Thoracic aorta (tissue), 2 donors: ENCODE measurements at regions not wholly inside any gene's neighbourhood (a gene's known extent, or its start where the extent isn't known, plus 50 kb on each side); places are given as distances from the start of the nearest gene placed in this dataset.

ENCODE experiments used
- ATAC-seq: fragments of 150-250 bp; one replicate; pipeline ENCODE4 v1.8.0; 2017; ENCODE audit warnings: low read depth; ENCODE audit not compliant: insufficient number of reproducible peaks, low FRiP score
- DNase-seq: peaks from one replicate; pipeline ENCODE4 v3.0.0-alpha.2; 2020; ENCODE audit warnings: low spot score
- H3K27ac ChIP-seq, 2 donors: fragments of 200-600 bp; sonication (generic); 1 replicate in 1 of 2; 2 replicates in 1 of 2; pipeline ENCODE4 v1.5.1; 2016; ENCODE audit warnings: mild to moderate bottlenecking in 2 of 2, moderate library complexity in 2 of 2
- H3K27me3 ChIP-seq: fragments of 200-600 bp; sonication (generic); replicated peaks from 2 replicates; pipeline ENCODE4 v1.6.0; 2016; ENCODE audit warnings: mild to moderate bottlenecking; ENCODE audit not compliant: insufficient read depth
- H3K36me3 ChIP-seq: fragments of 200-600 bp; sonication (generic); one replicate; pipeline ENCODE4 v1.5.1; 2016
- H3K4me1 ChIP-seq, 2 donors: fragments of 200-600 bp; sonication (generic); 1 replicate in 1 of 2; 2 replicates in 1 of 2; pipeline versions ENCODE4 v1.5.1 to v1.6.0; 2016; ENCODE audit warnings: low read depth in 2 of 2, mild to moderate bottlenecking in 1 of 2; ENCODE audit not compliant: control insufficient read depth in 1 of 2
- H3K4me3 ChIP-seq: fragments of 200-600 bp; sonication (generic); 2 replicates; pipeline ENCODE4 v1.5.1; 2016; ENCODE audit warnings: mild to moderate bottlenecking
- H3K9me3 ChIP-seq: fragments of 200-600 bp; sonication (generic); 2 replicates; pipeline ENCODE4 v1.5.1; 2016
- CTCF ChIP-seq: fragments of 200-600 bp; sonication (generic); IDR thresholded peaks from one replicate; pipeline ENCODE4 v1.5.1; 2019; ENCODE audit warnings: antibody characterized with exemption

- H3K4me3 ChIP-seq = no peak overlapping the region
- TF ChIP-seq CTCF = no peak
- H3K4me1 ChIP-seq = no peaks in the 10 kb centered on the region
- ATAC-seq (no peak), DNase-seq (no peak)
- H3K9me3 ChIP-seq = no peaks in the 10 kb centered on the region
- H3K27me3 ChIP-seq = no peaks in the 10 kb centered on the region
- H3K27ac ChIP-seq = no peak overlapping the region
- no peaks in the 10 kb centered on the region for H3K36me3 ChIP-seq
Observed at GRCh38 chr5:40432836-40433235, 246.9 kb upstream of the PTGER4 start.

- no peak for TF ChIP-seq CTCF
- H3K27ac ChIP-seq = no peak overlapping the region
- H3K9me3 ChIP-seq = no peaks in the 10 kb centered on the region
- no peaks in the 10 kb centered on the region for H3K36me3 ChIP-seq
- no peaks in the 10 kb centered on the region for H3K4me1 ChIP-seq
- H3K27me3 ChIP-seq = no peaks in the 10 kb centered on the region
- H3K4me3 ChIP-seq = no peak overlapping the region
- ATAC-seq (no peak), DNase-seq (no peak)
Observed at GRCh38 chr5:40431734-40432133, 248.0 kb upstream of the PTGER4 start.

GRCh38 chr5:40430101-40430710, 249.5 kb upstream of the PTGER4 start:
- DNase-seq (no peak), ATAC-seq (no peak)
- H3K9me3 ChIP-seq = no peaks in the 10 kb centered on the region
- no peak for TF ChIP-seq CTCF
- no peak overlapping the region for H3K27ac ChIP-seq
- no peaks in the 10 kb centered on the region for H3K27me3 ChIP-seq
- no peaks in the 10 kb centered on the region for H3K36me3 ChIP-seq
- no peaks in the 10 kb centered on the region for H3K4me1 ChIP-seq
- no peak overlapping the region for H3K4me3 ChIP-seq

- Histone ChIP-seq H3K4me3 (no peak overlapping the region), H3K27ac (no peak overlapping the region), H3K27me3 (no peaks in the 10 kb centered on the region), H3K4me1 (no peaks in the 10 kb centered on the region), H3K36me3 (no peaks in the 10 kb centered on the region), H3K9me3 (no peaks in the 10 kb centered on the region)
- ATAC-seq (no peak), DNase-seq (no peak)
- no peak for TF ChIP-seq CTCF
Observed at GRCh38 chr5:40429258-40430100, 250.2 kb upstream of the PTGER4 start.

GRCh38 chr5:40428815-40429214, 250.9 kb upstream of the PTGER4 start:
- H3K4me3 ChIP-seq = no peak overlapping the region
- no peak overlapping the region for H3K27ac ChIP-seq
- H3K4me1 ChIP-seq = no peaks in the 10 kb centered on the region
- H3K9me3 ChIP-seq = no peaks in the 10 kb centered on the region
- no peak for ATAC-seq
- TF ChIP-seq CTCF = no peak
- H3K27me3 ChIP-seq = no peaks in the 10 kb centered on the region
- no peaks in the 10 kb centered on the region for H3K36me3 ChIP-seq
- DNase-seq = no peak
